HEK293 (cell line): ENCODE measurements at regions not wholly inside any gene's neighbourhood (a gene's known extent, or its start where the extent isn't known, plus 50 kb on each side); places are given as distances from the start of the nearest gene placed in this dataset.

Experiments used
- GLIS2 ChIP-seq: fragments of 450-650 bp; formaldehyde crosslinking; IDR thresholded peaks from 2 replicates; pipeline ENCODE4 v1.5.1; 2016; ENCODE audit warnings: missing biosample characterization, missing genetic modification characterization
- YY1 ChIP-seq: fragments of 450-650 bp; formaldehyde crosslinking; IDR thresholded peaks from 2 replicates; pipeline ENCODE4 v1.5.1; 2018; ENCODE audit warnings: missing biosample characterization, missing genetic modification characterization
- ZNF23 ChIP-seq: fragments of 450-650 bp; formaldehyde crosslinking; IDR thresholded peaks from 2 replicates; pipeline ENCODE4 v1.5.1; 2016; ENCODE audit warnings: missing biosample characterization, missing genetic modification characterization, borderline replicate concordance
- ZSCAN23 ChIP-seq: fragments of 450-650 bp; formaldehyde crosslinking; IDR thresholded peaks from 2 replicates; pipeline ENCODE4 v1.5.1; 2016; ENCODE audit warnings: missing biosample characterization, missing genetic modification characterization

- TF ChIP-seq ZSCAN23 (tag by site-specific recombination) (no peak), ZNF23 (tag by site-specific recombination) (no peak), YY1 (tag by site-specific recombination) (no peak), GLIS2 (tag by site-specific recombination) (no peak)
These were observed 52.1 kb upstream of the RAP1GDS1 start for GRCh38 chr4:98209111-98209510.
